ENCODE measurements at regions not wholly inside any gene's neighbourhood (a gene's known extent, or its start where the extent isn't known, plus 50 kb on each side); places are given as distances from the start of the nearest gene placed in this dataset.

DNA sequence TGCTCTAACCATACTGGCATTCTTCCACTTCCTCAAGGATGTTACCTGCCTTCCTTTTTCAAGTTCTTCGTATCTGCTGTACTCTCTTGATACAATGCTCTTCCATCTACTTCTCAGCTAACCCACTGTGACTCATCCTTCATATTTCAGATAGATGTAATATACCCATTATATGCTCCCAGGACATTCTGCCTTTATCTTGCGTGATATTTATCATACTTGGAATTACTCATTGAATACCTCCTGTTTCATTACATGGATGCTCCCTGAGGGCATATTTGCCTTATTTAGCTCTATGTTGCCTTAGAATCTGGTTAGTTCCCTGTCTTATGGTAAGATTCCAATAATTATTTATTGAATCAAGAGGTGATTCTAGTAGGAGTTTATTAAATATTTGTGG lies 706.4 kb downstream of the SORCS3 start:
- TF ChIP-seq, protein P1, sequence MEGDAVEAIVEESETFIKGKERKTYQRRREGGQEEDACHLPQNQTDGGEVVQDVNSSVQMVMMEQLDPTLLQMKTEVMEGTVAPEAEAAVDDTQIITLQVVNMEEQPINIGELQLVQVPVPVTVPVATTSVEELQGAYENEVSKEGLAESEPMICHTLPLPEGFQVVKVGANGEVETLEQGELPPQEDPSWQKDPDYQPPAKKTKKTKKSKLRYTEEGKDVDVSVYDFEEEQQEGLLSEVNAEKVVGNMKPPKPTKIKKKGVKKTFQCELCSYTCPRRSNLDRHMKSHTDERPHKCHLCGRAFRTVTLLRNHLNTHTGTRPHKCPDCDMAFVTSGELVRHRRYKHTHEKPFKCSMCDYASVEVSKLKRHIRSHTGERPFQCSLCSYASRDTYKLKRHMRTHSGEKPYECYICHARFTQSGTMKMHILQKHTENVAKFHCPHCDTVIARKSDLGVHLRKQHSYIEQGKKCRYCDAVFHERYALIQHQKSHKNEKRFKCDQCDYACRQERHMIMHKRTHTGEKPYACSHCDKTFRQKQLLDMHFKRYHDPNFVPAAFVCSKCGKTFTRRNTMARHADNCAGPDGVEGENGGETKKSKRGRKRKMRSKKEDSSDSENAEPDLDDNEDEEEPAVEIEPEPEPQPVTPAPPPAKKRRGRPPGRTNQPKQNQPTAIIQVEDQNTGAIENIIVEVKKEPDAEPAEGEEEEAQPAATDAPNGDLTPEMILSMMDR (IDR thresholded peaks at IDR 0.05), result no peak
- TF ChIP-seq POLR2A (IDR thresholded peaks at IDR 0.05), result no peak
- TF ChIP-seq POLR2AphosphoS5 (IDR thresholded peaks at IDR 0.05), result no peak
